ENCODE measurements at regions not wholly inside any gene's neighbourhood (a gene's known extent, or its start where the extent isn't known, plus 50 kb on each side); places are given as distances from the start of the nearest gene placed in this dataset.

GRCh38 chr7:81158189-81158588, 239.3 kb upstream of the SEMA3C start:
- TF ChIP-seq L3MBTL2 (conservative IDR thresholded peaks at IDR 0.05): no peak
- TF ChIP-seq SUZ12 (IDR thresholded peaks at IDR 0.05): no peak
- no peak for TF ChIP-seq BHLHE40 (IDR thresholded peaks at IDR 0.05; ENCODE audit: borderline replicate concordance)
- no peak for TF ChIP-seq SP1 (IDR thresholded peaks at IDR 0.05)
- no peak for TF ChIP-seq HDGF (IDR thresholded peaks at IDR 0.05; ENCODE audit: borderline replicate concordance)
- peak; percentile 47; the same call in 1 of the 2 replicates for TF ChIP-seq FOXK2 (IDR thresholded peaks at IDR 0.05)

Measured in HEK293T (cell line).